H54 (cell line): ENCODE measurements at regions not wholly inside any gene's neighbourhood (a gene's known extent, or its start where the extent isn't known, plus 50 kb on each side); places are given as distances from the start of the nearest gene placed in this dataset.
"Not testable (repeated sequence)": the region's sequence is repeated elsewhere in the genome, so short reads cannot be mapped to it uniquely, and the experiment has no call there.

Experiments
- DNase-seq: peaks from one replicate; pipeline ENCODE4 v3.0.0; 2011; ENCODE audit warnings: low spot score, mixed read lengths; ENCODE audit not compliant: insufficient read length
- FAIRE-seq: peaks from 3 replicates; lab custom pipeline; 2011; peaks lifted over from hg19 to GRCh38; lab: Jason Lieb, UNC
- POLR2A ChIP-seq: IDR thresholded peaks from 2 replicates; pipeline ENCODE4 v1.6.1; 2011; ENCODE audit warnings: low read depth, mild to moderate bottlenecking, low read length

DNA sequence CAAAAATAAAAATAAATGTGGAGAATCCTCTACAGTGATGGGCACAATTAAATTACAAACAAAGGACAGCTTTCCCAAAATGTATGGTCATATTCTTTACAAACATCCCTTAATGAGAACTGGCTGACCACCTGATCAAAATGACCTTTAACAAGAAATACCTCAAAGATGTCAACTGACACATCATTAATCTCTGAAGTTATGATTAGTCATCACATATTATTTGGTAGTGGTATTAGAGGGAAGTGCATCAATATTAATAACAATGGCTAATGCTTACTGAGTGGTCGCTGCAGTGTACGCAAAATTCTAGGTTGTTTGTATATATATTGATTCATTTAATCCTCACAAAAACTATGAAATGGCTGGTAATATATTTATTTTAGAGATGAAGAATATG, 340.6 kb downstream of the GJA1 start:
- no peak for FAIRE-seq
- DNase-seq: no peak

DNA sequence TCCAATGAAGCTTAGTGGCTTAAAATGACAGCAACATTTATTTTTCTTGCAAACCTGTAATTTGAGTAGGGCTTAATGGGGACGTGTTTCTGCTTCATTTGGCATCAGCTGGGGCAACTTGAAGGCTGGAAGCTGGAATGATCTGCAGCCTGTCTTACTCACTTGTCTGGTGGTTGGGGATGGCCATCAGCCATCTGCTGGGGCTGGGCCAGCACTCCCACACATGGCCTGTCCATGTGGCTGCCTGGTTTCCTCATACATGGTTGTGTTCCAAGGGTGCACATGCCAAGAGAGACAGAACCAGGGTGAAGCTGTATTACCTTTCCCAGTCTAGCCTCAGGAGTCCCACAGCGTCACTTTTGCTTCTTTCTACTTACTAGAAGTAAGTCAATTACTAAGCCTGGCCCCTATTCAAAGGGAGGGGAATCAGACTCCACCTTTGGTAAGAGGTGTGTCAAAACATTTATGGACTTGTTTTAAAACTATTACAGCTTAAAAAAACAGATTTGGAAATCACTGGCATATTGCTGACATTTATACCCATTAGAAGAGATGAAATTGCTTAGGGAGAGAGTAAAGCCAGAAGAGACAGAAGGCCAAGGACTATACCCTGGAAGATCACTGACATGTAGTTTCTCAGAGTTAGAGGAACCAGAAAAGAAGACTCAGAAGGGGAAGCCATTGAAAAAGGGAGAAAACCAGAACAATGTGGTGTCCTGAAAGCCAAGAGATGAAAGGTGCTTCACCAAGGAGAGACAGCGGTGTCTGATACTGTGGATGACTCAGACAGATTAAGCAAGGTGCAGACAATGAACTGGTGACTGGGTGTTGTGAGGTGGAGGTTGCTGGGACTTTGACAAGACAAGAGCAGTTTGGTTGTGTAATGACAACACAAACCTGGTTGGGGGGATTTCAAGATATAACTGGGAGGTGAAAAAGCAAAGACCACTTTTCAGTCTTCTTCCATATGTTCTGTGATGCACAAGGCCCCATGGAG, 345.2 kb downstream of the GJA1 start:
- DNase-seq: no peak
- FAIRE-seq: peak; percentile 27
- no peak for TF ChIP-seq POLR2A

More for the DNA sequence above, 340.6 kb downstream of the GJA1 start:
- TF ChIP-seq POLR2A: no peak

DNA sequence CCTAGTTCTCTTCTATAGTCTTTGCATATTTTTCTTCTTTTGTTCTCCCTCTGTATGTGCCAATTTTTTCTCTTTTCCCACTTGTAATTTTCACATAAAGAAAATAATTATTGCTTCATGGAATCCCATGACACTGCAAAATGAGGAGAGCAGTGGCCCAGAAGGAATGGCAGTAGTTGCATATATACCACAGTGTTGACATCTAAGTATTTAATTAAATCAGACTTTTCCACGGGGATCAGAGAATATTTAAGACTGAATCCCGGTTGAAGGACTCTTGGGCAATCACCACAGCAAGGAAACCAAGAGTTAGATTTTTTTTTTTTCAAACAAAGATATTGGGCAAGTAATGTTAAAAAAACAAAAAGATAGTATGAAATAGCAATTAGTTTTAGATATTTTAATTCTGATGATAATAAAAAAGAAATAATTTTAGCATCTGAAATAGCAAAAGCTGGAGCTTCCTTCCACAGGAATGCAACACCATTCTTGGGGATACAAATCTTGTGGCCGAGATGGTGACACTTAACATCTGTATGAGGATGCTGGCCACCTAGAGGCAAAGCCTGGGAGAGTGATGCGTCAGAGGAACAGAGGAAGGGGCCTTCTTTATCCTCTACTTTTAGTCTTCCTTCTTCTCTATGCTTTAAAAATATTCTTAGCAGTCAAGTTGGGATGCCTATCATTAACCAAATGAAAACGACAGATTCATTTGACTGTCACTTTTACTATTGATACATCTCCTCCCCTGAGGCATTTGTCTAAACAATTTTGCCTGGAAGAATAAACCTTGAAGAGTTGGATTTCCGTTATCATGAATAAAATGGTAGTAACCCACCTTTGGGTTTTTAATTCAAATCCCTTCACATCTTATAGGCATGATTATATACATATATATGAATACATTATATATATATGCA, 356.2 kb downstream of the GJA1 start:
- FAIRE-seq (no peak), DNase-seq (no peak)
- TF ChIP-seq POLR2A: no peak

DNA sequence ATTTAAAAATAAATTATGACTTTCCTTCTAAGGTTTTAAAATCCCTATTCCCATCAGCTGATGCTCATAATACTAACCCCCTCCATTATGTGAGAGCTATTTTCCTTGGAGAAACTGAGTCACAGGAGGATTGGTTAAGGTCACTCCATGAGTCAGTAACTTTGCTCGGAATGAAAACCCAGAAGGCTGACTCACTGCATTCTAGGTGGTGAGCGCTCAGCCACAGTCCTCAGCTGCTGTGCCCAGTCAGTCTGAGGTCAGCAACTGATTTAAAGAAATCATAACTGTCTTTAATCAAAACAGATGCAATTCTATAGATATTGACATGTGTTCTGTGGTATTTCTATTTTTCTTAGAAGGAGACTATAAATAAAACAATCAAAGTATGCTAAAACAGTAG, 359.2 kb downstream of the GJA1 start:
- DNase-seq: peak; percentile 23
- FAIRE-seq: peak; percentile 94
- no peak for TF ChIP-seq POLR2A

DNA sequence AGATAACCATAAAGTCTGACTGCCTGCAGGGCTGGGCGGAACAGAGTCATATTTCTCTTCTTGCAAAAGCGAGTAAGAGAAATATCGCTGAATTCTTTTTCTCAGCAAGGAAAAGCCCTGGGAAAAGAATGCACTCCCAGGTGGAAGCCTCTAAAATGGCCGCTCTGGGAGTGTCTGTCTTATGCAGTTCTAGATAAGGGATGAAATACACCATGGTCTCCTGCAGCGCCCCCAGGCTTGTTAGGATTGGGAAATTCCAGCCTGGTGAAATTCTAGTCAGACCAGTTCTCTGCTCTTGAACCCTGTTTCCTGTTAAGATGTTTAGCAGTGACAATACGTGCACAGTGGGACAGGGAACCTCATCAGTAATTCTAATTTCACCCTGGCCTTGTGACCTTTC, 362.2 kb downstream of the GJA1 start:
- not testable (repeated sequence) for DNase-seq, FAIRE-seq

DNA sequence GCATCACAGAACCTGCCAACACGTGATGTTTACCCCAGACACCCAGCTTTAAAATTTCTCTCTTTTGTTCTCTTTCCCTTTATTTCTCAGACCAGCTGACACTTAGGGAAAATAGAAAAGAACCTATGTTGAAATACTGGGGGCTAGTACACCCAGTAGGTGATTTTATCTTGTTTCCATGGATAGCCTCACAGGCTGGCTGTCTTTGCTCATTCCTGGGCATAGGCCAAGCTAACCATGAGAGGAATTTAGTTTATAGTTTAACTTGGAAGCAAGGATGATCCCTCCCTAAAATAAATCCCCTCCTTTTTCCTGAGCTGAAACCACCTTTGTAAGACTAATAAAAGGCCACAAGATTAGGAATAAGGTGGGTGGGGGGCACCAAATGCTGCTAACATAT, 362.7 kb downstream of the GJA1 start:
- not testable (repeated sequence) for DNase-seq, FAIRE-seq

DNA sequence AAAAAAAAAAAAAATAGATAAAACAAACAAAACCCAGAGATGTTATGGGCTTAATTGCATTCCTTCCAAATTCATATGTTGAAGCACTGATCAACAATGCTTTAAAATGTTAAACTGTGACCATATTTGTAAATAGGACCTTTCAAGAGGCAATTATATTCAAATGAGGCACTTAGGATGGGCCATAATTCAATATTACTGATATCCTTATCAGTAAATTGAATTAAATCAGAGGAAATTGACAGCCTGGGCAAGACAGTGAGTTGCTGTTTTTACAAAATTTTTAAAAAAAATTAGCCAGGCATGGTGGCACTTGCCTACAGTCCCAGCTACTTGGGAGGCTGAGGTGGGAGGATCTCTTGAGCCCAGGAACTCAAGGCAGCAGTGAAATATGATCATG, 364.1 kb downstream of the GJA1 start:
- DNase-seq: no peak
- no peak for FAIRE-seq
- no peak for TF ChIP-seq POLR2A

DNA sequence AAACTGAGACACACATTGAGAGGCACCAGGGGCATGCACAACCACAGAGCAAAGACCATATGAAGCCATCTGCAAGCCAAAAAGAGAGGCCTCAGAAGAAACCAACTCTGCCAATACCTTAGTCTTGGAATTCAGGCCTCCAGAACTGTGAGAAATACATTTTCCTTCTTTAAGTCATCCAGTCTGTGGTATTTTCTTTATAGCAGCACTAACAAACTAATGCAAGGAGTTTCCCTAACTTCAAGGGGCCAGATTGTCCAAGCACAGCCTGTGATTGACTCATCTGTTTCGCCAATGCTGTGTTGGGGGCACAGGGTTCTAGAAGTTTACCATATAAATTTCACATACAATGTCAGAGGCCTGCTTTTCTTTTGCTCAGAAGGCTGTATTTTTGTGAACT, 364.6 kb downstream of the GJA1 start:
- no peak for FAIRE-seq
- no peak for TF ChIP-seq POLR2A
- no peak for DNase-seq

DNA sequence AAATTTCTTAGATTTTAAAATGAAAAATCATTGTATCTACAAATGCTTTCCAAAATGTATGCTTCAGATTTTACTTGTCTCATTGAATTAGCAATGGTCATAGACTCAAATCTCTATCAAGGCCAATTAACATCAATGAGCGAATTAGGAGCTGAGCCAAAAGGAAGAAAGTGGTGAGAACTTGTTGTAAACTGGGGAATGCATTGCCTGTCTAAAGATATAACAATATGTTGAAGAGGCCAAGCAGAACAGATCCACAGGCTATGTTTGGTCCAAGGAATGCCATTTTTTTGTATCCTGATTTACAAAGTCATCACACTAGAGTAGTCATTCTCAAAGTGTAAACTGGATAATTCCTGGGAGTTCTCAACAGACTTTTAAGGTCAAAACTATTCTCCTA, 370.7 kb downstream of the GJA1 start:
- TF ChIP-seq POLR2A: no peak
- DNase-seq: no peak
- FAIRE-seq: no peak

DNA sequence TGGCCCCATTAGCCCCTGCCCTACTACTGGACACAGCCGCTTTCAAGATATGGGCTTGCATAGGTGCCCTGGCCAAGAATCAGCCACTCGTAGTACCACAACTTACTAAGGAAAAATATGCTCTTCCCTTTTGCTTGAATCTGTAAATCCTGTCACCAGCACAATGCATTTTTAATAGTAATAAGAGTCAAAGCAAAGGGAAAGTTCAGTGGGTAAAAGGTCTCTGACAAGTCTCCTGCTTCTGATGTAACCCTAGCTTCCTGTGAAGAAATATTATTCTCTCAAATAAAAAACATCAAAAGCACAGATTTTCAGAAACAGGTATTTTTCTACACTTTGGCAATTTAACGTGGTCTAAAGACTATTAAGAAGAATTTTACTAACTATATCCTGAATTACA, 373.8 kb downstream of the GJA1 start:
- FAIRE-seq: no peak
- no peak for TF ChIP-seq POLR2A
- DNase-seq: no peak

DNA sequence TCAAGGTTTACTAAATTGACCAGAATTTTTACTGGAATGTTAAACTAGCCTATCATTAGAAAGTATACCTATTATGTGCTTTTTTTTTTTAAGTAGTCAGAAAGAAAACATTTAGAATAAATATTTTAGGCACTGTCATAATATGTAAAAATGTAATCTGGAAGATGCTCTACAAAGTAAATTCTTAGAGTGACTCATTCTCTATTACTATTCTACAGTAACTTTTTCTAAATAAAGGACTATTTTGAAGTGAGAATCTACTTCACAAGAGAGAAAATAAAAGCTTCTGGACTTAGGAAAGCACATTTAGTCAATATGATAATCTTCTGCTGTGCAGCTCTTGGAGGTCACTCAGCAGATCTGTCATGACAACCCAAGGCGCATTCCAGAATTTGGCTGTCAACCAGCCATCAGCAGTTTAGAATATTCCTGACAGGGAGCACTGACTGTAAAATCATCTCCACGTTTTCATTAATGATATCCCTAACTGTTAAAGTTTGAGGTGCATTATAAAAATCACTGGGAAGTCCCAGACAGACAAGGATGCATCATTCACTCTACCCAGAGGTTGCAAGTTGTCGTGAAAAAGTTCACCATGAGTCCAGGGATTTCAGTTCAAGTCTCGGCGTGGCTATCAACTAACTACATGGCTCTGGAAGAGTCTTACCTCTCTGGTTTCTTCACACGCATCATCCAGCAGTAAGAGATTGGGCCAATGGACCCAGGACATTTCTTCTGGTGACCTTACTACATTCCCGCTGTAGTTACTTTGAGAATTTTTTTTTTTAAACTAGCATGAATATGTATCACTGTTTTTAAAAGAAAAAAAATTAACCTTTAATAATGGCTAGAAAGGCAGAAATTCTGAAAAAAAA, 374.9 kb downstream of the GJA1 start:
- no peak for TF ChIP-seq POLR2A
- FAIRE-seq: no peak
- no peak for DNase-seq

DNA sequence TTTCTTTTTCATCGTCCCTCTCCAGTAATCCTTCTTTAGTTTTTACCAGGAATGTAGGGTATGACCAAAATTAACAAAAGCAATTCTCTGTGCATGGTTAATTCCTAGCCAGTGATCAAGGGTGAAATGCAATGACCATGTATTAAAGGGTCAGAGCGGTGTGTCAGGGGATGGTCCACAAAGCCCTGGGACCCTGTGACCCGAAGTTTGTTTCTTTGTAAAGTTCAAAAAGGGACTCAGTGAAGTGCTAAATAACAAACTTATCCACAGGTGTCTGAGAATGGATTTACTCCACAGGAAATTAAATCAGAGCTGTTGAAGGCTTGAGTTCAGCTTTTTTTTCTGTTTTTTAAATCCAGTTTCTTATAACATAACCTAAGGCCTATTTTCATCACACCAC, 375.7 kb downstream of the GJA1 start:
- FAIRE-seq: no peak
- no peak for TF ChIP-seq POLR2A
- DNase-seq: no peak

DNA sequence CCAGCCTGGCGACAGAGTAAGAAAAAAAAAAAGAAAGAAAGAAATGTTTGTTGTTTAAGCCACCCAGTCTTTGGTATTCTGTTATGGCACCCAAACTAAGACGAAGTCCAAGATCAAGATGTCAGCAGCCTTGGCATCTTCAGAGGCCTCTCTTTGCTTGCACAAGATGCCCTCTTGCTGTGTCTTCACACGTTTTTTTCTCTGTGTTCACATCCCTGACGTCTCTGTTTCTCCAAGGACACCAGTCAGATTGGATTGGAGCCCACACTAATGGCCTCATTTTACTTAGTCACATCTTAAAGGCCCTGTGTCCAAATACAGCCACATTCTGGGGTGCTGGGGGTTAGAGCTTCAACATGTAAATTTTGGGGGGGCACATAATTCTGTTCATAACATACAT, 380.9 kb downstream of the GJA1 start:
- DNase-seq (no peak), FAIRE-seq (no peak)

More for the DNA sequence above, 380.9 kb downstream of the GJA1 start:
- TF ChIP-seq POLR2A: no peak
